Adrenal gland (tissue), 9 donors: ENCODE measurements at regions not wholly inside any gene's neighbourhood (a gene's known extent, or its start where the extent isn't known, plus 50 kb on each side); places are given as distances from the start of the nearest gene placed in this dataset.

Experiments
- DNase-seq, 7 donors: peaks; one replicate each; pipeline ENCODE4 v3.0.0-alpha.2; 2019 to 2020
- H3K27ac ChIP-seq, 5 donors: fragments of 200-600 bp; sonication (generic) in 4 of 5; 1 replicate in 3 of 5; 2 replicates in 2 of 5; pipeline versions ENCODE4 v1.5.1 to v1.8.0; 2016 to 2020; ENCODE audit warnings: mild to moderate bottlenecking in 1 of 5
- H3K27me3 ChIP-seq: fragments of 200-600 bp; 2 replicates; pipeline ENCODE4 v1.8.0; 2021
- H3K36me3 ChIP-seq, 2 donors: fragments of 200-600 bp; replicated peaks in 1 of 2; 1 replicate in 1 of 2; 2 replicates in 1 of 2; pipeline versions ENCODE4 v1.5.1 to v1.8.0; 2018 to 2022
- H3K4me1 ChIP-seq, 2 donors: fragments of 200-600 bp; replicated peaks in 1 of 2; 1 replicate in 1 of 2; 2 replicates in 1 of 2; pipeline versions ENCODE4 v1.5.1 to v1.8.0; 2018 to 2021
- H3K4me3 ChIP-seq, 4 donors: fragments of 200-600 bp; sonication (generic) in 3 of 4; one replicate each; pipeline ENCODE4 v1.5.1; 2016 to 2018
- H3K9me3 ChIP-seq, 3 donors: fragments of 200-600 bp; sonication (generic) in 1 of 3; replicated peaks in 1 of 3; 1 replicate in 2 of 3; 2 replicates in 1 of 3; pipeline versions ENCODE4 v1.5.1 to v1.8.0; 2016 to 2021
- POLR2A ChIP-seq, 2 donors: fragments of 450-650 bp; IDR thresholded peaks; one replicate each; pipeline ENCODE4 v1.6.1; 2017; ENCODE audit warnings: antibody characterized with exemption in 2 of 2, mild to moderate bottlenecking in 2 of 2, moderate library complexity in 1 of 2
- WGBS, 4 donors: extraction: QIAGEN DNeasy Blood & Tissue Kit in 2 of 4; methylation state at CpG; one replicate each; pipeline versions ENCODE4 v1.1.5 to v1.1.7; 2013 to 2017; 5-methylcytosine and 5-hydroxymethylcytosine counted together
- intact Hi-C, 2 donors: fragments of 100-400 bp; cut with DNase I; formaldehyde crosslinking; loops; one replicate each; pipeline versions ENCODE4 v1.14.1 to v1.15.0; 2022 to 2023
- TF ChIP-seq, protein P1 (sequence below), 6 experiments: fragments of 450-650 bp in 4 of 6; fragments of 200-600 bp in 2 of 6; sonication (generic) in 1 of 6; IDR thresholded peaks; 1 replicate in 5 of 6; 2 replicates in 1 of 6; pipeline versions ENCODE4 v1.5.1 to v1.8.0; 2016 to 2021; ENCODE audit warnings: antibody characterized with exemption in 6 of 6, mild to moderate bottlenecking in 2 of 6, moderate library complexity in 1 of 6
- donor health status: healthy with polysubstance abuse.
- donor health status: Bipolar disorder and iron deficiency.
- donor health status: DM: yes; HTN: yes; CAD: no.
- donor health status: DM: no; HTN: no; CAD: no.
- donor health status: DM: no; HTN: no; CAD: no.

DNA sequence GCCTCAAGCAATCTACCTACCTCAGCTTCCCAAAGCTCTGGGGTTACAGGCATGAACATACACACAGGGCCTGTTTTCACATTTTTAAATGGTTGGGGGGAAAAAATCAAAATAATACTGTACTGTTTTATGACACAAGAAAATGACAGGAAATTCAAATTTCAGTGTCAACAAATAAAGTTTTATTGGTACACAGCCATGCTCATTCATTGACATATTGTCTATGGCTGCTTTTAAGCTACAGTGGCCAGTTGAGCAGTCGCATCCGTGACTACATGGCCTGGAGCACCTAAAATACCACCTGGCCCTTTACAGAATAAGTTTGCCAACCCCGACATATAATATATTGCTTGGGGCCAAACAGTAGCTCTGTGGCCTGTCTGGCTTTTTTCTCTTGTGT, 56.4 kb upstream of the GGTA1 start:
- H3K27me3 ChIP-seq, result no peaks in the 10 kb centered on the region
- intact Hi-C loops, result loop anchor here in 1 of 2 donors (10.0 kb wide), 1 partner anchor 129 kb away; no protein-coding TSS in a partner anchor
- H3K27ac ChIP-seq, result peak overlapping the region in 4 of 5 donors; percentile 70 to 93 (median 92)
- DNase-seq, result no peak
- H3K4me1 ChIP-seq, result peaks cover 33 to 34% of the 10 kb centered on the region in 2 donors
- 71 to 78% (median 77%) methylated on average over 3 of the region's 3 CpGs for WGBS, 4 donors
- H3K4me3 ChIP-seq, result no peak overlapping the region
- no peaks in the 10 kb centered on the region for H3K9me3 ChIP-seq
- TF ChIP-seq, protein P1, sequence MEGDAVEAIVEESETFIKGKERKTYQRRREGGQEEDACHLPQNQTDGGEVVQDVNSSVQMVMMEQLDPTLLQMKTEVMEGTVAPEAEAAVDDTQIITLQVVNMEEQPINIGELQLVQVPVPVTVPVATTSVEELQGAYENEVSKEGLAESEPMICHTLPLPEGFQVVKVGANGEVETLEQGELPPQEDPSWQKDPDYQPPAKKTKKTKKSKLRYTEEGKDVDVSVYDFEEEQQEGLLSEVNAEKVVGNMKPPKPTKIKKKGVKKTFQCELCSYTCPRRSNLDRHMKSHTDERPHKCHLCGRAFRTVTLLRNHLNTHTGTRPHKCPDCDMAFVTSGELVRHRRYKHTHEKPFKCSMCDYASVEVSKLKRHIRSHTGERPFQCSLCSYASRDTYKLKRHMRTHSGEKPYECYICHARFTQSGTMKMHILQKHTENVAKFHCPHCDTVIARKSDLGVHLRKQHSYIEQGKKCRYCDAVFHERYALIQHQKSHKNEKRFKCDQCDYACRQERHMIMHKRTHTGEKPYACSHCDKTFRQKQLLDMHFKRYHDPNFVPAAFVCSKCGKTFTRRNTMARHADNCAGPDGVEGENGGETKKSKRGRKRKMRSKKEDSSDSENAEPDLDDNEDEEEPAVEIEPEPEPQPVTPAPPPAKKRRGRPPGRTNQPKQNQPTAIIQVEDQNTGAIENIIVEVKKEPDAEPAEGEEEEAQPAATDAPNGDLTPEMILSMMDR (IDR thresholded peaks at IDR 0.05), result no peak
- no peak for TF ChIP-seq POLR2A (IDR thresholded peaks at IDR 0.05)
- H3K36me3 ChIP-seq, result no peaks in the 10 kb centered on the region

DNA sequence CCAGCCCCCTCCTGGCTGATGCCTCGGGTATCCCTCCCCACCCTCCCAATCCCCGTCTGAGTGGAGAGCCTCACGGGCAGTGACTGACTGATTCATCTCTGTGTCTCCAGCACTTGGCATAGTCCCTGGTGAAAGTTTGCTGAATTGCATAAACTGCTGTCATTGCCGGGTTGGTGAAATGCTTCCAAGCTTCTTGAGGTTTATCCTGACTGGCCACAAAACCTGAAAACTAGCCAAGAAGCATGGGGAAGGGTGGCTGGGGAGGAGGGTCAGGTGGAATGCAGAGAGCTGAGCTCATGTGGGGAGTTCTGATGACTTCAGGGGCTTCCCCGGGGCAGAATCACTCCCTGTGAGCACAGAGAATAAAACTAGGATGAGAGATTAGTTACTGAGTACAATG, 56.9 kb upstream of the GGTA1 start:
- Histone ChIP-seq H3K4me3 (no peak overlapping the region), H3K4me1 (peaks cover 33 to 34% of the 10 kb centered on the region in 2 donors), H3K27ac (peak overlapping the region; percentile 70 to 93 (median 91)), H3K36me3 (no peaks in the 10 kb centered on the region), H3K9me3 (no peaks in the 10 kb centered on the region), H3K27me3 (no peaks in the 10 kb centered on the region)
- intact Hi-C loops, result loop anchor here in 1 of 2 donors (10.0 kb wide), 1 partner anchor 128 kb away; no protein-coding TSS in a partner anchor
- 11 to 30% (median 17%) methylated on average over 2 to 5 of the region's 5 CpGs for WGBS, 4 donors
- DNase-seq, result peak; percentile 78 to 95 (median 91)
- TF ChIP-seq, protein P1 (IDR thresholded peaks at IDR 0.05), result no peak
- peak in 1 of 2 donors; percentile 47 for TF ChIP-seq POLR2A (IDR thresholded peaks at IDR 0.05)

DNA sequence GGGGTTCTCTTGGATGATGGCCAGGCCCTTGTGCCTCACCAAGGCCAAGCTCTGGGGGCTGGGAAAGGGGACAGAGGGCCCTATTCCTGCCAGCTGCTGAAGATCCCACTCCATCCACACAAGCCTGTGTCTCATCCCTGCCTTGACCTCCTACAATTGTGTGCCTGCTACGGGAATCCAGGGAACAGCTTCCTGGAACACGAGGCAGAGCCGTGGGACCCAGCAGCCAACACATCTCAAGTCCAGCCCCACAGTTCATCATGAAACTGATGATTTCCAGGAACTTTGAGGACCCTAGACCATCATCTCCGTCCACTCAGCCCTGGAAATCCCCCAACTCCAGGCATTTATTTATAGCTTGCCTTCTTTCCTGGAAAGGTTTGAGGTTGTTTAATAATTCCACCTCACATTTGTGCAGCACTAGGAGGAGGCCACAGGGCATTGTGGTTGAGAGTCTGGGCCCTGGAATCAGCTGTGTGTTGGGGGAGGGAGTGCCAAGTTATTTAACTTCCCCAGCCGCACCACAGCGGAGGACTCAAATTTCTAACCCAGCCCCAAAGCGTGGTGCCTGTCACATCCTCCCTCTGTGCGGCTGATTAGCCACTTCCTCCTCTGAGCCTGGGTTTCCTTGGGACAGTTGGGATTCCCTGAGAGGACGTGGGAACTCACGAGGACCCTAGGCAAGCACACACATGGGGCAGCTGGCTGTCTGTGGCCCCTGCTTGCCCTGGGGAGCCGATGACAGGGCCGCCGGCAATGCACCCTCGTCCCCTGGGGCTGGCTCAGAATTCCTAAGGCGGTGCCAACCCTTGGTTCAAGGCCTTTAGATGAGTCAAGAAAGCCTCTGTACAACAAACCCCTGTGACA, 58.2 kb upstream of the GGTA1 start:
- TF ChIP-seq, protein P1 (IDR thresholded peaks at IDR 0.05), result peak in 1 of 6 experiments; percentile 11
- peak in 1 of 2 donors; percentile 67 for TF ChIP-seq POLR2A (IDR thresholded peaks at IDR 0.05)
- peak; percentile 81 to 96 (median 94) for DNase-seq
- intact Hi-C loops, result loop anchor here in 1 of 2 donors (10.0 kb wide), 1 partner anchor 127 kb away; no protein-coding TSS in a partner anchor
- Histone ChIP-seq H3K4me1 (peaks cover 33 to 34% of the 10 kb centered on the region in 2 donors), H3K36me3 (no peaks in the 10 kb centered on the region), H3K4me3 (no peak overlapping the region), H3K9me3 (no peaks in the 10 kb centered on the region), H3K27ac (peak overlapping the region; percentile 70 to 93 (median 91)), H3K27me3 (no peaks in the 10 kb centered on the region)
- WGBS, 4 donors, result 1 to 9% (median 6%) methylated on average over 9 to 15 of the region's 15 CpGs

DNA sequence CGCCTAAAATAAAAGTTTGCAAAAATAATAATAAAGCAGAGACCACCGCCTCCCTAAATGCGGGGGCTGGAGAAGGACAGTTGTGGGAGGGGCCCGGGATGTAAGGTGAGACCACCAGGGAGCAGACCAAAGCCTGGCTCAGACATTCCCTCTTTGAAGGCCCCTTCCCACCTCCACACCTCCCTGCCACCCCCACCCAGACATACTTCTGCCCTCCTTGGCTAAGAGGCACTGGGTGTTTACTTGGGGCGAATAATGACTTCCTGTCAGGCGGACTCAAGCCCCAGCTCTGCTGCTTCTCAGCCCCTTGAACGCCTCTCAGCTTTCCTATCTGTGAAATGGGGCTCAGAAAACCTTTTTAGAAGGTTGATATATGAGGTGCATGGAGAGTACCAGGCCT, 58.8 kb upstream of the GGTA1 start:
- intact Hi-C loops, result loop anchor here in 1 of 2 donors (10.0 kb wide), 1 partner anchor 126 kb away; no protein-coding TSS in a partner anchor
- TF ChIP-seq, protein P1 (IDR thresholded peaks at IDR 0.05), result no peak
- TF ChIP-seq POLR2A (IDR thresholded peaks at IDR 0.05), result no peak
- Histone ChIP-seq H3K9me3 (no peaks in the 10 kb centered on the region), H3K4me3 (no peak overlapping the region), H3K36me3 (no peaks in the 10 kb centered on the region), H3K4me1 (peaks cover 33 to 34% of the 10 kb centered on the region in 2 donors), H3K27ac (peak overlapping the region; percentile 70 to 93 (median 91)), H3K27me3 (no peaks in the 10 kb centered on the region)
- 31 to 38% (median 37%) methylated on average over 4 to 7 of the region's 7 CpGs for WGBS, 4 donors
- DNase-seq, result peak in 1 of 7 donors; percentile 36
